GM18873 (cell line): ENCODE measurements at regions not wholly inside any gene's neighbourhood (a gene's known extent, or its start where the extent isn't known, plus 50 kb on each side); places are given as distances from the start of the nearest gene placed in this dataset.

Experiments
- ATAC-seq: cut with Tn5 transposase; IDR thresholded peaks from one replicate; pipeline ENCODE4 v1.9.1; 2021; ENCODE audit warnings: mild to moderate bottlenecking, moderate library complexity, moderate number of reproducible peaks; ENCODE audit not compliant: unreplicated experiment, low FRiP score

DNA sequence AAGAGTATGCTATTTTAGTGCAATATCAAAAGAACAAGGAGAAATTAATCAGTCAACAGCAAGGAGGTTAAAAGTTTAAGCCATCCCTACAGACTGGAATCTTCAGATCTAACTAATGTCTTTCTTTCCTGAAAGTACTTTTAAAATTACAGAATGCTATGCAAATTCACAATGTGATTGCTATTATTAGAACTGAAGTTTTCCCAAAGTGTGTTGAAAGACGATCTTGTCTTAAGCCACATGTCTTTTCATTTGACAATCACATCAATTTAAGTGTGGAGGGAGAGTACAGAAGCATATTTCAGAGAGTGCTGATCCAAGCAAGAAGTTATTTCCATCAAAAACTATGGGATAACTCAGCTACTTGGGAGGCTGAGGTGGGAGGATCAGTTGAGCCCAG, 64.7 kb upstream of the TNIP3 start:
- no peak for ATAC-seq

DNA sequence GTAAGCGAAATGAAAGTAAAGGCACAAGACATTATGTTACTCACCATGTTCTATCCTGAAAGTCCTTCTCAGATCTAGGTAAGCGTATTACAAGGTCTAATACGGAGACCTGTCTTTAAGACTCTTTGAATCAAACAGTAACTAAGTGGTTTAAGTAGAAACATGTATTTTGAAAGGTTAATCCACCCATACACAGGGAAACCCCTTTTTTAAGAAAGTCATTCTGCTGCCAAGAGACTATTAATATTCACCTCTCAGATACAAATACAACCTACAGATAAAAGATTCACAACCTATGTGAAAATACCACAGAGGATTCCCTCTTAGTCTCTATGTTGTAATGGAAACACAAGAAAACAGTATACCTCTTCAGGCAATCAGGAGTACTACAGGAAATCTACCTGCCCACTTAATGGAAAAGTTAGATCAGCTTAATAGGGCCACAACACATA, 63.2 kb upstream of the TNIP3 start:
- peak; percentile 89 for ATAC-seq

DNA sequence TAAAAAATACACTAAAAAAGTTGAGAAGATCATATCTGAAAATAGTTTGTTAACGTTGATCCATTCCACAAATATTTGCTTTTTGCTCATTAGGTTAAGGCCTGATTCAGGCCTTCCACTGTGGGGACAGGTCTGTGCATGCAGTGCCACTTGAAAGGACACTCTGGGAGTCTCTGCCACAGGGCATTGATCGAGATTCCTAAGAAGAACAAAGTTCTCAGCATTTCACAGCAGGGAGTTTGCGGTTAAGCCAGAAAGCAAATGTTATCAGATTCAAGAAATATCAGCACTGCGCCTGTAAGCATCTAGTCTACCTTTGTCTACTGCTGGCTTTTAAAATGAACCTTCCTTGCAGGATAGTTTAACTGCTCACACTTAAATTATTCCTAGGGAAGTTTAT, 62.2 kb upstream of the TNIP3 start:
- ATAC-seq: no peak

DNA sequence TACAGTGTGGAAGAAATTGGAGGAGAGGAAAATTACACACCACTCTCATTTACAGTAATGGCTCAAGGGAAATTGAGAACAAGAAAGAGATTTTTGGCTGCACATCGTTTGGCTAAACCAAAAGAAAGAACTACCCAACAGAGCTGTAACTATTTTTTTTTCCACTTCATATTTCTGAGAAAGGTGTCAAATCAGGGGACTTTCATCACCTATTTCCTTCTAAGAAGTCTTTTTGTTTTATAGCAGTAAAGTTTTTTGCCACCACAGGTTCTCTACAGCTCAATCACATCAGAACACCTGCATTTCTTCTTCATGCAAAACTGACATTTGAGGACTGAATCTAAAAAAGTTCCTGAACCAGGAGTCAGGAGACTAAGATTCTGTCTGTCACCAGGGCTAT, 57.5 kb upstream of the TNIP3 start:
- ATAC-seq: no peak

DNA sequence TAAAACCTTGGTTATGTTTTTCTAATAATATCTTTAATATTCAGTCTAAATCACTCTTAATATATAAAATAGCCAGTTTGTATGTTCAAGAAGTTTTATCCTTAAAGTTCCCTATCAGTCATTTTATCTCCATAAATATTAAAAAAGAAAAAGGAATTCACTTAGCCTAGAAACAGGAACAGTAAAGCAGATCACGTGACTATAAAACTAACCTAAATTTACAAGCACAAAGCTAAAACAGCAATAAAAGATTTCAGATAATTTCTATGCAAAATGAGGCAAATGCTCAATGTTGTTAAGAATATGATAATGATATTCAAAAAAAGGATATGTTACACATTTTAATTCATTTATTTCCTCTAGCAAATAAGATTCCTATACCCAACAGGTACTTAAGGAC, 57.1 kb upstream of the TNIP3 start:
- ATAC-seq: no peak

DNA sequence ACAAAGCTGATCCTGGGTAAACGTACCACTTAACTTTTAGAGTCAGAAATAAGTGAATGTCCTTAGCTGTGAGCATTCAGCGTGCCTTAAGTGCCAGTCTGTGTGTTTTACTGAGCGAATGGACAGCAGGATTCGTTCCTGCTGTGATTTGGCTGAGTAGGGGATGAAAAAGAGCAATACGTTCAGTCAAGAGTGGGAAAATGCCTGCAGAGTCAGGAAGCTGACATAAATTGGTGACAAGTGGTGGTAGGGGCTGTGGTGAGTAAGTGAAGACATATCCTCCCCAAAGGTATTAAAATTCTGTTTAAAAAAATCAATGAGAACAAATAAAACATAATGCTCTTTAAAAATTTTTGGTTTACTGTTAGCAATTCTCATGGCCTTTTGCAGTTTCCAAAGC, 56.6 kb upstream of the TNIP3 start:
- ATAC-seq: no peak

DNA sequence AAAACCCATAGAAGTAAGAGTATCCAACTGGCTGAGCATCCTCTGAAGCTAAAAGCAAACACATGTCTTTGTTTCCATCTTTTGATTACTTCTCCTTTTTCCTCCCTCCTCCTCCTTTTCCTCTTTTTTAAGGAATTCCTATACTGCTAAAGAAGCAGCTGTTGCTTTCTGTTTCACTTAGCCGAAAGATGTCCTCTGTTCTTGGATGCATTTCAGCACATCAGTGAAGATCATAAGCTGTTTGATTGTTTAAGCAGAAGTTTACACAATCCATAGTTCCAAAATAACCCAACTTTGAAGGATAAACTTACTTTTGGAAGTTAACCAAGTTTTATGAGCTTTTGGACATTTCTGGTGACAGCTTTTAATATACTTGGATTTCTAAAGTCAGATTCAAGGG, 55.1 kb upstream of the TNIP3 start:
- no peak for ATAC-seq

DNA sequence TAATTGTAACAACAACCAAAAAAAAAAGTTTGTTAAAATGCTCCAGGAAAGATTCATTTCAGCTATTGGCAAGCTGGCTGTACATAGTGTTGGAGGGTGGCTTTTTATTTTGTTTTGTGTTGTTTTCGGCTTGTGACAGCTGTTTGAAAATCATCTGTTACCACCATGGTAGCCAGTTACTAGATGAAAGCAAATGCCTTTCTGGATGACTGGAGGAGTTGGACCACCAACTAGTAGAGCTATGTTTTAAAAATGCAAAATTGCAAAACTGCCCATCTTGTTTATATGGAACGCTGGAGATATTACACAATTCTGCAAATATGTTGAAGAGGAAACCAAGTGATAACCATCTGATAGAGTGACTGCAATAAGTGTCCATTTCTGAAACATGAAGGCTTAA, 53.2 kb upstream of the TNIP3 start:
- ATAC-seq: no peak

DNA sequence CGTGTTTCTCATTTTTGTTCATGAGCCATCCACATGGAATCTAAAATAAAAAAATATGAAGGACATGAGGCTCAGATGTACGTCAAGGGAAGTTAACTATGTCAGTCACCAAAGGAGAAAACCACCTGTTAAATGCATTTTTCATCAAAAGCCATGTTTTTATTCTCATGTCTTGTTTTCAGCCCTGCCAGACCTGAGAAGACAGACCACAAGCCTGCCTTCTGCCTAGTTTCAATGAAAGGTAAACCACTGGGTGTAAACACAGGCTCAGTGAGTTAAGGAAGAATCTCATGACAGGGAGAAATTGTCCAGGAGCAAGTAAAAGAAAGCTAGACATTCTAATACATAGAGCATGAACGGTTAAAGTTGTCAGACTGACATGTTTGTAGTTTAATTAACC, 52.3 kb upstream of the TNIP3 start:
- no peak for ATAC-seq

DNA sequence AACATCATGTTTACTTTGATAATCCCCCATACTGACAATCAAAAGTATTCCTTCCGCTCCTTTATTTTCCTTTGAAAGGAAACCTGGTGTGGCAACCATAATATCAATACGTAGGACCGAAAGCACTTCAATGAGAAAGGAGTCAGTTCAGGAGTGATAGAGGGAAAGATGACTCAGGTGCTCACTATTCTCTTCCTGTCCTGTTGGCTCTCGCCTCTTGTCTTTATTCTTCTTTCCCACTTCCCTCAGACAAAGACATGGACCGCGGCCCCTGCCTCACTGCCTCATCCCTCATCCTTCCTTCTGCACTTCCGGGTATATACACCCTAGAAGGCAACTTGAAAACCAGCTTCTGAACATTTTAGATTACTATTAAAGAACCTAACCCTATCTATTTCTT, 49.8 kb upstream of the TNIP3 start:
- ATAC-seq: no peak
